Lower leg skin (tissue), 4 donors: ENCODE measurements at regions not wholly inside any gene's neighbourhood (a gene's known extent, or its start where the extent isn't known, plus 50 kb on each side); places are given as distances from the start of the nearest gene placed in this dataset.

ENCODE experiments used
- DNase-seq, 2 donors: peaks; one replicate each; pipeline ENCODE4 v3.0.0-alpha.2; 2019; ENCODE audit warnings: low spot score in 2 of 2
- H3K4me3 ChIP-seq: fragments of 200-600 bp; sonication (generic); 2 replicates; pipeline ENCODE4 v1.5.1; 2017; ENCODE audit warnings: mild to moderate bottlenecking, low read depth; ENCODE audit not compliant: poor library complexity, severe bottlenecking
- CTCF ChIP-seq, 3 donors: fragments of 450-650 bp; IDR thresholded peaks; one replicate each; pipeline ENCODE4 v1.5.1; 2016; ENCODE audit warnings: antibody characterized with exemption in 3 of 3, mild to moderate bottlenecking in 3 of 3, moderate library complexity in 2 of 3
- POLR2A ChIP-seq, 2 donors: fragments of 450-650 bp; IDR thresholded peaks; one replicate each; pipeline ENCODE4 v1.6.1; 2016 to 2017; ENCODE audit warnings: antibody characterized with exemption in 2 of 2, mild to moderate bottlenecking in 1 of 2, moderate library complexity in 1 of 2
- WGBS, 2 donors: methylation state at CpG; one replicate each; pipeline ENCODE4 v1.1.5; 2018; 5-methylcytosine and 5-hydroxymethylcytosine counted together
- intact Hi-C: fragments of 100-400 bp; cut with DNase I; formaldehyde crosslinking; loops from one replicate; pipeline ENCODE4 v1.15.0; 2023; ENCODE audit warnings: low total_unique reads

- no peak for DNase-seq
- intact Hi-C loops: no loop called here
- H3K4me3 ChIP-seq: no peak overlapping the region
- WGBS, 2 donors: 93 to 94% methylated on average over 1 of the region's 1 CpG
- TF ChIP-seq POLR2A (IDR thresholded peaks at IDR 0.05): no peak
- no peak for TF ChIP-seq CTCF (IDR thresholded peaks at IDR 0.05)
Observed at GRCh38 chr5:118007262-118007661, 981.1 kb downstream of the DTWD2 start.

GRCh38 chr5:118006219-118006618 is 982.1 kb downstream of the DTWD2 start:
- 26 to 29% methylated on average over 1 of the region's 1 CpG for WGBS, 2 donors
- intact Hi-C loops: no loop called here
- no peak for DNase-seq
- TF ChIP-seq CTCF (IDR thresholded peaks at IDR 0.05) (no peak), POLR2A (IDR thresholded peaks at IDR 0.05) (no peak)
- no peak overlapping the region for H3K4me3 ChIP-seq

- DNase-seq: no peak
- WGBS, 2 donors: 70 to 75% methylated on average over 3 of the region's 3 CpGs
- no peak for TF ChIP-seq CTCF (IDR thresholded peaks at IDR 0.05)
- no peak for TF ChIP-seq POLR2A (IDR thresholded peaks at IDR 0.05)
- no peak overlapping the region for H3K4me3 ChIP-seq
- intact Hi-C loops: no loop called here
Observed at GRCh38 chr5:117999939-118000549, 988.3 kb downstream of the DTWD2 start.

GRCh38 chr5:117982691-117983090 is 1005.7 kb downstream of the DTWD2 start:
- DNase-seq: no peak
- TF ChIP-seq CTCF (IDR thresholded peaks at IDR 0.05) (no peak), POLR2A (IDR thresholded peaks at IDR 0.05) (no peak)
- intact Hi-C loops: no loop called here
- H3K4me3 ChIP-seq: no peak overlapping the region
- 35 to 43% methylated on average over 2 of the region's 2 CpGs for WGBS, 2 donors

- H3K4me3 ChIP-seq: no peak overlapping the region
- no peak for DNase-seq
- TF ChIP-seq CTCF (IDR thresholded peaks at IDR 0.05) (no peak), POLR2A (IDR thresholded peaks at IDR 0.05) (no peak)
- intact Hi-C loops: no loop called here
- 93 to 94% methylated on average over 1 of the region's 1 CpG for WGBS, 2 donors
Observed at GRCh38 chr5:117973785-117974184, 1014.6 kb downstream of the DTWD2 start.

GRCh38 chr5:117955831-117956230 is 1032.5 kb downstream of the DTWD2 start:
- peak in 1 of 2 donors; percentile 36 for DNase-seq
- TF ChIP-seq POLR2A (IDR thresholded peaks at IDR 0.05) (no peak), CTCF (IDR thresholded peaks at IDR 0.05) (no peak)
- H3K4me3 ChIP-seq: no peak overlapping the region
- intact Hi-C loops: no loop called here
- 64 to 78% methylated on average over 3 of the region's 3 CpGs for WGBS, 2 donors
